ENCODE measurements at regions not wholly inside any gene's neighbourhood (a gene's known extent, or its start where the extent isn't known, plus 50 kb on each side); places are given as distances from the start of the nearest gene placed in this dataset.

DNA sequence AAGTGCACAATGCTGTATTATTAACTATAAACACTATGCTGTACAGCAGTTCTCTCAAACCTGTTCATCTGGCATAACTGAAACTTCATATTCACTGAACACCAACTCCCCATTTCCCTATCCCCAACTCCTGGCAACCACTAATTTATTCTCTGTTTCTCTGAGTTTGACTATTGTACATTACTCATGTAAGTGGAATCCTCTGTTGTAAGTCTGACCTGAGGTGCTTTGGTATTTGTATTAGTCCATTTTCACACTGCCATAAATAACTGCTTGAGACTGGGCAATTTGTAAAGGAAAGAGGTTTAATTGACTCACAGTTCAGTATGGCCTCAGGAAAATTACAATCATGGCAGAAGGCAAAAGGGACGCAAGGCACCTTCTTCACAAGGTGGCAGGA is 266.3 kb downstream of the PPP1R3A start:
- Histone ChIP-seq H3K27ac (ENCODE audit: low read depth in 1 of 2, low read length in 2 of 2) (no peak overlapping the region), H3K9ac (ENCODE audit: low read depth in 1 of 2, low read length in 2 of 2) (no peak overlapping the region), H3K36me3 (ENCODE audit: control insufficient read depth in 4 of 4, insufficient read depth in 3 of 4, low read depth in 1 of 4, low read length in 3 of 4) (no peaks in the 10 kb centered on the region), H3K27me3 (ENCODE audit: control insufficient read depth in 4 of 4, insufficient read depth in 4 of 4, low read length in 3 of 4) (peaks cover 0 to 2% (median 0%) of the 10 kb centered on the region in 4 donors), H3K9me3 (ENCODE audit: control insufficient read depth in 4 of 4, low read length in 3 of 4) (no peaks in the 10 kb centered on the region), H3K4me1 (ENCODE audit: control insufficient read depth in 4 of 4, insufficient read depth in 4 of 4, low read length in 3 of 4) (no peaks in the 10 kb centered on the region), H3K4me3 (ENCODE audit: low read depth in 1 of 3, low read length in 3 of 3) (no peak overlapping the region)
- DNase-seq (ENCODE audit: low spot score): no peak
- TF ChIP-seq, protein P1, sequence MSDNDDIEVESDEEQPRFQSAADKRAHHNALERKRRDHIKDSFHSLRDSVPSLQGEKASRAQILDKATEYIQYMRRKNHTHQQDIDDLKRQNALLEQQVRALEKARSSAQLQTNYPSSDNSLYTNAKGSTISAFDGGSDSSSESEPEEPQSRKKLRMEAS (IDR thresholded peaks at IDR 0.05): no peak
- TF ChIP-seq TAF1 (conservative IDR thresholded peaks at IDR 0.05) (no peak), CTCF (IDR thresholded peaks at IDR 0.05; ENCODE audit: low read depth, low read length, missing input control) (no peak), HNF4G (IDR thresholded peaks at IDR 0.05) (no peak), SP1 (IDR thresholded peaks at IDR 0.05) (no peak), GABPA (IDR thresholded peaks at IDR 0.05 in 1 of 2, conservative IDR thresholded peaks at IDR 0.05 in 1 of 2) (no peak), JUND (IDR thresholded peaks at IDR 0.05) (no peak), RXRA (IDR thresholded peaks at IDR 0.05) (no peak), FOXA1 (IDR thresholded peaks at IDR 0.05) (no peak), FOXA2 (IDR thresholded peaks at IDR 0.05) (no peak), EGR1 (IDR thresholded peaks at IDR 0.05; ENCODE audit: low read depth in 2 of 2) (no peak), RAD21 (IDR thresholded peaks at IDR 0.05) (no peak), NR2F2 (IDR thresholded peaks at IDR 0.05) (no peak), YY1 (IDR thresholded peaks at IDR 0.05) (no peak), HNF4A (conservative IDR thresholded peaks at IDR 0.05) (no peak)
- TF ChIP-seq, protein P2, sequence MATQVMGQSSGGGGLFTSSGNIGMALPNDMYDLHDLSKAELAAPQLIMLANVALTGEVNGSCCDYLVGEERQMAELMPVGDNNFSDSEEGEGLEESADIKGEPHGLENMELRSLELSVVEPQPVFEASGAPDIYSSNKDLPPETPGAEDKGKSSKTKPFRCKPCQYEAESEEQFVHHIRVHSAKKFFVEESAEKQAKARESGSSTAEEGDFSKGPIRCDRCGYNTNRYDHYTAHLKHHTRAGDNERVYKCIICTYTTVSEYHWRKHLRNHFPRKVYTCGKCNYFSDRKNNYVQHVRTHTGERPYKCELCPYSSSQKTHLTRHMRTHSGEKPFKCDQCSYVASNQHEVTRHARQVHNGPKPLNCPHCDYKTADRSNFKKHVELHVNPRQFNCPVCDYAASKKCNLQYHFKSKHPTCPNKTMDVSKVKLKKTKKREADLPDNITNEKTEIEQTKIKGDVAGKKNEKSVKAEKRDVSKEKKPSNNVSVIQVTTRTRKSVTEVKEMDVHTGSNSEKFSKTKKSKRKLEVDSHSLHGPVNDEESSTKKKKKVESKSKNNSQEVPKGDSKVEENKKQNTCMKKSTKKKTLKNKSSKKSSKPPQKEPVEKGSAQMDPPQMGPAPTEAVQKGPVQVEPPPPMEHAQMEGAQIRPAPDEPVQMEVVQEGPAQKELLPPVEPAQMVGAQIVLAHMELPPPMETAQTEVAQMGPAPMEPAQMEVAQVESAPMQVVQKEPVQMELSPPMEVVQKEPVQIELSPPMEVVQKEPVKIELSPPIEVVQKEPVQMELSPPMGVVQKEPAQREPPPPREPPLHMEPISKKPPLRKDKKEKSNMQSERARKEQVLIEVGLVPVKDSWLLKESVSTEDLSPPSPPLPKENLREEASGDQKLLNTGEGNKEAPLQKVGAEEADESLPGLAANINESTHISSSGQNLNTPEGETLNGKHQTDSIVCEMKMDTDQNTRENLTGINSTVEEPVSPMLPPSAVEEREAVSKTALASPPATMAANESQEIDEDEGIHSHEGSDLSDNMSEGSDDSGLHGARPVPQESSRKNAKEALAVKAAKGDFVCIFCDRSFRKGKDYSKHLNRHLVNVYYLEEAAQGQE (IDR thresholded peaks at IDR 0.05): no peak
- TF ChIP-seq, protein P3, sequence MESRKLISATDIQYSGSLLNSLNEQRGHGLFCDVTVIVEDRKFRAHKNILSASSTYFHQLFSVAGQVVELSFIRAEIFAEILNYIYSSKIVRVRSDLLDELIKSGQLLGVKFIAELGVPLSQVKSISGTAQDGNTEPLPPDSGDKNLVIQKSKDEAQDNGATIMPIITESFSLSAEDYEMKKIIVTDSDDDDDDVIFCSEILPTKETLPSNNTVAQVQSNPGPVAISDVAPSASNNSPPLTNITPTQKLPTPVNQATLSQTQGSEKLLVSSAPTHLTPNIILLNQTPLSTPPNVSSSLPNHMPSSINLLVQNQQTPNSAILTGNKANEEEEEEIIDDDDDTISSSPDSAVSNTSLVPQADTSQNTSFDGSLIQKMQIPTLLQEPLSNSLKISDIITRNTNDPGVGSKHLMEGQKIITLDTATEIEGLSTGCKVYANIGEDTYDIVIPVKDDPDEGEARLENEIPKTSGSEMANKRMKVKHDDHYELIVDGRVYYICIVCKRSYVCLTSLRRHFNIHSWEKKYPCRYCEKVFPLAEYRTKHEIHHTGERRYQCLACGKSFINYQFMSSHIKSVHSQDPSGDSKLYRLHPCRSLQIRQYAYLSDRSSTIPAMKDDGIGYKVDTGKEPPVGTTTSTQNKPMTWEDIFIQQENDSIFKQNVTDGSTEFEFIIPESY (IDR thresholded peaks at IDR 0.05): no peak
- 87% methylated on average over 1 of the region's 1 CpG for WGBS

- peaks cover 0 to 2% (median 0%) of the 10 kb centered on the region in 4 donors for H3K27me3 ChIP-seq (ENCODE audit: control insufficient read depth in 4 of 4, insufficient read depth in 4 of 4, low read length in 3 of 4)
- H3K36me3 ChIP-seq (ENCODE audit: control insufficient read depth in 4 of 4, insufficient read depth in 3 of 4, low read depth in 1 of 4, low read length in 3 of 4): no peaks in the 10 kb centered on the region
- no peak overlapping the region for H3K27ac ChIP-seq (ENCODE audit: low read depth in 1 of 2, low read length in 2 of 2)
- DNase-seq (ENCODE audit: low spot score): no peak
- H3K4me3 ChIP-seq (ENCODE audit: low read depth in 1 of 3, low read length in 3 of 3): no peak overlapping the region
- no peak overlapping the region for H3K9ac ChIP-seq (ENCODE audit: low read depth in 1 of 2, low read length in 2 of 2)
- H3K9me3 ChIP-seq (ENCODE audit: control insufficient read depth in 4 of 4, low read length in 3 of 4): no peaks in the 10 kb centered on the region
- H3K4me1 ChIP-seq (ENCODE audit: control insufficient read depth in 4 of 4, insufficient read depth in 4 of 4, low read length in 3 of 4): no peaks in the 10 kb centered on the region
- 65% methylated on average over 1 of the region's 1 CpG for WGBS
- TF ChIP-seq JUND (IDR thresholded peaks at IDR 0.05): no peak
- no peak for TF ChIP-seq NR2F2 (IDR thresholded peaks at IDR 0.05)
- TF ChIP-seq SP1 (IDR thresholded peaks at IDR 0.05): no peak
- TF ChIP-seq, protein P2 (IDR thresholded peaks at IDR 0.05): no peak
- TF ChIP-seq RXRA (IDR thresholded peaks at IDR 0.05): no peak
- TF ChIP-seq HNF4G (IDR thresholded peaks at IDR 0.05): no peak
- TF ChIP-seq, protein P4, sequence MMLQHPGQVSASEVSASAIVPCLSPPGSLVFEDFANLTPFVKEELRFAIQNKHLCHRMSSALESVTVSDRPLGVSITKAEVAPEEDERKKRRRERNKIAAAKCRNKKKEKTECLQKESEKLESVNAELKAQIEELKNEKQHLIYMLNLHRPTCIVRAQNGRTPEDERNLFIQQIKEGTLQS (IDR thresholded peaks at IDR 0.05): no peak
- TF ChIP-seq, protein P3 (IDR thresholded peaks at IDR 0.05): no peak
- no peak for TF ChIP-seq HNF4A (conservative IDR thresholded peaks at IDR 0.05)
- TF ChIP-seq, protein P1 (IDR thresholded peaks at IDR 0.05): no peak
- no peak for TF ChIP-seq EGR1 (IDR thresholded peaks at IDR 0.05; ENCODE audit: low read depth in 2 of 2)
- no peak for TF ChIP-seq GABPA (IDR thresholded peaks at IDR 0.05 in 1 of 2, conservative IDR thresholded peaks at IDR 0.05 in 1 of 2)
Measured at GRCh38 chr7:113649556-113649955, 269.3 kb downstream of the PPP1R3A start.

Measured in liver (tissue), 8 donors.